ENCODE measurements at regions not wholly inside any gene's neighbourhood (a gene's known extent, or its start where the extent isn't known, plus 50 kb on each side); places are given as distances from the start of the nearest gene placed in this dataset.

DNA sequence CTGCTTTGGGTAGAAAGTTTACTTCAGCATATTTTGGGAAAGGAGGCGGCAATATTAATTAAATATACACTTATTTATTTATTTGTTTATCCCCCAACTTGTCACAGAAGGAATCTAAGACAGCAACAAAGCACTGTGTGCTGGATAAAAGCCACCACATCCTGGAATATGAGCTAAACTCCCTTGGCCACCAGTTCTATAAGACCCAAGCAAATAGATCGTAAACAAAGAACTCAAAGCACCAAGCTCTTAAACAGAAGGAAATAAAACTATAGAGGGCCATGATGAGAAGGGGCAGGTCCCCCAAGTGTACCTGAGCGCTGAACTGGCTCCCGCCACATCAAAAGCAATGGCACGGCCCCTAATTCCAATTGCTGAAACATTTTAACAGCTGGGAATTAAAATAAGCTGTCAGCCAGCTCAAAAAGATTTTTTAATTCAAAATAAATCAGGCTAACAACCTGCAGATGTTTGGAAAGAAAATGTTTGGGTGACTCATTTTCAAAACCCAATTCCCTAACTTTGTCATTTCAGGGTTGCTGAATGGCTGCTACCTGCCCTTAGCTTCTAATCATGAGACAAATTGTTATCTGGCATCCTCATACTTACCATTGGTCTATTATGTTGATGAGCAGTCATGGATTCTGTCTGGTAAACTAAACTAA is 127.1 kb downstream of the SLC30A10 start:
- DNase-seq (ENCODE audit: low spot score), result no peak

DNA sequence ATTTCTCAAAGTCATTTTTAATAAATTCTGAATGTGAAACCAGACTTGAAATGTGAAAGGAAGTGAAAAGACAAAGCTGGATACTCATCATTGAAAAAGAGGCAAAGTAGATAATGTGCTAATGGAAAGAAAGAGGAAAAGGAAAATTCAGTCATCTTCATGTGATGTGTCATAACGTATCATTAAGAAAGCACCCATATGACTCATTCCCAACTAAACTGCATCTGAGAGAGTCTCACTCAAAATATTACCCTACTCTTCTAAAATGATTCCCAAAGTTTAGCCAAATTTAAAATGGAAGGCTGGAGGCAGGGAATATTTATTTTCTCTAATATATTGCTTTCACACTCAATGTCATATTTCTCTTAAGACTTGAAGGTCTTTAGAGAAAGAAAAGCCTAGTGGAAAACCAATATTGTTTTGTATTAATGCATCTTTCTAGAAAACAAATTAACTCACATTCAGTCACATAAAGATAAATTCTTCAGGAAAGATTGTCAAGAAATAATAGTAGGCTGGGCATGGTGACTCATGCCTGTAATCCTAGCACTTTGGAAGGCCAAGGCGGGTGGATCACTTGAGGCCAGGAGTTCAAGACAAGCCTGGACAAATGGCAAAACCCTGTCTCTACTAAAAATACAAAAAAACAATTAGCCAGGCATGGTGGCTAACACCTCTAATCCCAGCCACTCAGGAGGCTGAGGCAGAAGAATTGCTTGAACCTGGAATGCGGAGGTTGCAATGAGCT is 129.9 kb downstream of the SLC30A10 start:
- DNase-seq (ENCODE audit: low spot score), result no peak

DNA sequence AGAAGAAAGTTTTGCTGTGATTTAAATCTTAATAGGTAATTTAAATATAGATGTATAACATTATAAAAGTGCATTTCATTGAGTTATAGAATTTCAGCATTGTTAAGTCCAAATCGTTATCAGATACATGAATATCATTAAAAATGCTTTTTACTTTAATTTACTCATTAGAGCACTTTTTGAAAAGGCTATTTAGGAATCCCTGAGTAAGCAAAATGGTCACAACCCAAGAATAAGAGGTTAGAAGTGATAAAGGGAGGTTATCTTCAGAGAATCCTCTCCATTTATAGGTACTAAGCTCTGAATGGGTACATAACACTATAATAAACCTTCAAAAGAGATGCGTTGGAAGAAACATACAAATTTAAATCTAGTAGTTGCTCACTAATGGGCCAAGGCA is 130.7 kb downstream of the SLC30A10 start:
- DNase-seq (ENCODE audit: low spot score), result no peak

DNA sequence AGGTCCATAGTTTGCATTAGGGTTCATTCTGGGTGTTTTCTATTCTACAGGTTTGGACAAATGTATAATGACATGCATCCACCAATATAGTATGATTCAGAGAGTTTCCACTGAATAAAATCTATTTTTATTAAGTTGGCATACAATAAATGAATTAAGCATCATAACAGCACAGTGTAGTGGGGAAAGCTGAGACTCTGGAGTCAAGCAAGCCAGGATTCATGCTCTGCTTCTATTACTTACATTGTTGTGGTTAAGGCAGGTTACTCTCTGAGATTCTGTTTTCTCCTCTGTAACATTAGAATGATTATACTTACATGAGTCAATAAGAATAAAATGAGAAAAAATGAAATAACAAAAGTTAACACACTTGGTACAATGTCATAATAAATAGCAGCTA is 131.3 kb downstream of the SLC30A10 start:
- DNase-seq (ENCODE audit: low spot score), result no peak

DNA sequence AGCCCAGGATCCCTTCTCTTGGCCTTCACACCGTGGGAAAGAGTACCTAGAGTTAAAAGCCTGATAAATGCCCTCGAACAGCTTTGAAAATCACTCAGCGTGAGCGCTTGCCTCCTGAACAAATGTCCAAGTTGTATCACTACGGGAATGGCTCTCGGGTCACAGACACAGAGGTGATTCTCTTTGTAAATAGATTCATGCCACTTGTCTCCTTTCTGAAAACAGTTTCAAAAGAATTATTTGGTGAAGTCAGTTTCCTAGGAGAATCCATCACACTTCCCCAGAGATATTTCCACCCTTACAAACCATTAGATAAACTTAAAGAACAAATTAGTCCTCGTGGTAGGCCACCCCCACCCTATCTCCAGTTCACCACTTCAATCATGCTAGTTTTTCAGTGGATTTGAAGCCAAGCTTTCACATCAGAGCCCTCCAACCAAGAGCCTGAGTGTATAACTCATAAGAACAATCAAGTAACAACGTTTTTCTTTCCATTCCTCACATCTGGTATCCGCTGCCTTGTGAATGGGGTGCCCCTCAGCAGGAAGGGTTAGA is 132.9 kb downstream of the SLC30A10 start:
- DNase-seq (ENCODE audit: low spot score), result no peak

DNA sequence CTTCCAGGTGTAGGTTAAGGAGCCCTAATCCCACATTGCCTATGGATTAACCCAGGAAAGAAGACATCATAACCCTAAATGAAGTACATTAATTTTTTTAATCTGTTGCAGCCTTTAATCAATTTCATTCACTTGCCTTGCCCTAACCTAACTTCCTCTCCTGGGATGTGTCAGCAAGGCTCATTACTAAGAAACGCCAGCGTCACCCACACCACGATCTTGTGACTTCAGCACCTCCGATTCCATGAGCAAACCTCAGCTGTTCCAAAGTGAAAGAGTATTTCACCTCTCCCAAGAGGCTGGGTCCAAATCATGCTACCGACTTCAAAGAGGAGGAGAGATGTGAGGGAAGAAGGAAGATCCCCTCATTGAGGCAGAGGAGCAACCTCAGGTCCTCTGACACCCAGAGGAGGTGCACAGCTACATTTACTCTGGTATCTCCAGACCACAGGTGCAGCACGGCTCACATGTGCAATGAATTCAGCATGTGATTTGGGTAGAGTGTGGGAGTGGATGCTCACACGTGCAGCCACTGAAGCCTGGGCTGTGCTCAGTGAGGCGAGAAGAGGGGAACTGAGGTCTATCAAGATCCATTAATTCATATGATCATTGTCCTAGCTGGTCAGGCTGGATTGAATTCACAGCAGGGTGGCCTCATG is 134.1 kb downstream of the SLC30A10 start:
- no peak for DNase-seq (ENCODE audit: low spot score)

DNA sequence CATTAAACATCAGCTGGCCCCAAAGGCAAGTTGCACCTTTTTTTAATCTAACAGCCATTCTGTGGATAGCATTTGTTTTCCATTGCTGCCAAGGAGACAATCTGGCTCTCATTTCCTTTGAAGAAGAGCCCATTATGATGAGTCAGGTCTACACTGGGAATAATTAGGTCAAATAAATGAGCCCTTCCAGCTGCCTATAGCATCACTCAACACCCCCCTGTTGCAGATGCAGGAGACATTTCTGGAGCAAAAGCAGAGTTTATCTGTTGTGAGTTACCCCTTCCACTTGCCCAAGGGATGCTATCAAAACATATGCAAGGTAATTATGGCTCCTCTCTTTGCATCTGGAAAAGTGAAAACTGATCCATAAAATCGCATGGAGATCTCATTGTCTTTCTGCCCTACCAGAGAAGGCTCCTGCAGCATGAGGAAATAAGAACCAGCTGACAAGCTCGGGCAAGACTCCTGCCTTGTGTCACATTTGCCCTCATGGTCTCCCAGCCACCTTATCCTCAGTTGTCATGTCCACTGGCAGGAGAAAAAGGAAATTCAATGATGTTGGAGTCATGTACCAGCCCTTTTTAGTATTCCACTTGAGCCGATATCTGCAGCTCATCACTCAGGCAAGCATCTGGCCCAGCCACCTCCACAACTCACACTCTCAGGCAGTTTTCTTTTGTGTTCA is 135.9 kb downstream of the SLC30A10 start:
- no peak for DNase-seq (ENCODE audit: low spot score)

DNA sequence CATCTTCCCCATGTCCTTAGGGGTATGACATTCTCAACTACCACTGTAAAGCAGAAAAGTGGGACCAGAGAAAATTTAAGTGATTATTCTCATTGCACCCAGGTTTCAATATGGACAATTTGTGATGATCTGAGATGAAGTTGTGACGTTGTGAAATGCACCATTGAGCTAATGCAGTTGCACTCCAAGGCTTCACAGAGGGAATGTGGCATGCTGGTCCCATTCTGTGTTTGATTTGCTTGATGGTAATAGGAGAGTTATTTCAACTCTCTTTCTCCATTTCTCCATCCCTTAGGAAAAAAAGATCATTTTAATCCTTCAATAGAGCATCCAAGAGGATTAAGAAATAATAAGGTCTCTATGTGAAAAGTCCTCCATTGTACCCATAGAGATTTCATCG is 136.6 kb downstream of the SLC30A10 start:
- DNase-seq (ENCODE audit: low spot score), result no peak

DNA sequence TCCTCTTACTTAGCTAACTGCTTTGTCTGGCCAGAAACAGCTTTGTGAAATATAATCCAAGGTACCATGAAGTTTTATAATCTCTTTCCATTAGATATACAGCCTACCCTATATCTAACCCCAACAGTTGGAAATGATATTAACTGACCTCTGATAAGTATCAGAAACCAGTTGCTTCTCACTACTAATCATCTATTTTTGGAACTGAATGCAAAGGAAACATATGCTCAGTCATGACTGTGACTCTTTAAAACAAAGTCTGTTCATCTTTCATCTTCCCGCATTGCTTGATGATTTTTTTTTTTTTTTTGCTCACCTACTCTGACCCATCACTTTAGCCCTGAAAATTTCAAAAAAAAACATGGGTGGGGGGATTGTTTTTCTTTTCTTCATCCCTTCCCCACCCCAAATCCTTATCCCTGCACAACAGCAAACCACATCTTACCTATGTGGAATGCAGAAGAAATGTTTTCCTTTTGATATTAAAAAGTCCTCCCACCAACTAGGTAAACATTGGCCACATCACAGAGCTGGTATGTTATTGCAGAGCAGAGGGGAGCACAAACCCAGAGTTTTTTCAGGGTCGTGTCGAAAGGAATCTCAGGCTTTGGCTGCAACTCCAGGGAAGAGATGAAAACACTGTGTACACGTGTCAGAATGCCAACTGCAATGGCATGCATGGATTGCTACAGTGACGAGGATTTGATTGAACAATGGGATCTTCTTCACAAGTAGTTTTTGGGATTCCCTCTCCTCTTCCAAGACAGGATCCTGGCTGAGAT is 137.3 kb downstream of the SLC30A10 start:
- no peak for DNase-seq (ENCODE audit: low spot score)

DNA sequence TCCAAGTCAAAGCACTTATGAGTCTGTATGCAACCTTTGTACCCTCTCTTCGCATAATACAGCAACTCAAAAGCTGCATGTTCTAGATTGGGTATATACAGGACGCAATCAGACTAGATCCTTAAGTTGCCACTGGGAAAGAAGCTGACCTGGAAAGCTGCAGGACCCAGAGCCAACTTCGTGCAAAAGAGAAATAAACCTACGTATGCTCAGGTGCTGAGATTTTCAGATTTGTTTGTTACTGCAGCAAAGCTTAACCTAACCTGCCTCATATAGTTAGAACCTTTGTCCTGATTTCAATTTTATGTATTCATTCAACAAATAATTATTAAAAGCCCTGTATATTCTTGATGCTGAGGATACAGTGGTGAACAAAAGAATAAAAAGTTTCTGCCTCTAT is 139.7 kb downstream of the SLC30A10 start:
- DNase-seq (ENCODE audit: low spot score), result no peak

DNA sequence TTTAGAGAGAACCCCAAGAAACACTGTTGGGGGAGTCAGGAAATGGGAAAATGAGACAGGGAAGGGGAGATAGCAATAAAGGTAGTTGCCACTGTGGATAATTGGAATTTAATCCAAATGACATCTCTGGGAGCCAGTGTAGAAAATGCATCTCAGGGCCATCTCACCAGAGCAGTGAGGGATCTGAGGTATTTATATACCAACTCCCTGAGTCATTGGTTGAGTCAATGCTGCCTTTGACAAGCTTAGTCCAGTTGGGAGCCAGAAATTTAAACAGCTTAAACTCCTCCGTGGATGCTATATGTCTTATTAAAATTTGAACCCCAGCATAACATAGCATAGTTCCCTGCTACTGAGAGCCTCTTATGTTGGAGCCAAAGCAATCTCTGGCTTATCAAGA is 140.3 kb downstream of the SLC30A10 start:
- no peak for DNase-seq (ENCODE audit: low spot score)

DNA sequence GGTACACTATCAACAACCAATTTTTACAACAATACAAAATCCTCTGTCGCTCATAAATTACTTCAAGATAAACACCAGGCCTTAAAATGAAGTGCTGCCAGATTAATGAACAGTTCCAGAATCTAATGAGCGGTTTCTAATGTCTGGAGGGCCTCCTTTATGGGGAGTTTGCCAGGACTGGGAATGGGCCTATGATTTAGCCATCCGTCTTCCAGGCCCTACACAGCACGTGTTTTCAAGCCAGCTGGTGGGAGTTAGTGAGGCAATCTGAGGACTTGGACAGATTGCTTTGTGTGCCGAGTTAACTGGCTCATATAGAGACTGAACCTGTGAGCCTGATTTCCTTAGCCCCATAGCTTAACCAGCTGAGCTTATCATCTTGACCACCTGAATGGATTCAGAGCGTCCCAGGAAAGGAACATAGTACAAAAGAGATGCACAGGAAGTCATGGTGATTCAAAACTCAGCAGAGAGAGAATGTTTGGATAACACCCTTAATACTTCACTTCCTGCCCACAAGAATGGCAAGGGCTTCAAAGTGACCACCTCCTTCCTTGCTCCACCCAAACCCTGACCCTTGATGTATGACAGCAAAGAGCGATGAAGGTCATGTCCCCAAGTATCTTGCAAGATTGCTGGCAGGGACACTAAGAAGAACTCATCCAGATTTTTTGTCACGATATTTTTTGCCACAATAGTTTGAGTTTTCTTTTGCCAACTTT is 143.5 kb downstream of the SLC30A10 start:
- DNase-seq (ENCODE audit: low spot score), result no peak

DNA sequence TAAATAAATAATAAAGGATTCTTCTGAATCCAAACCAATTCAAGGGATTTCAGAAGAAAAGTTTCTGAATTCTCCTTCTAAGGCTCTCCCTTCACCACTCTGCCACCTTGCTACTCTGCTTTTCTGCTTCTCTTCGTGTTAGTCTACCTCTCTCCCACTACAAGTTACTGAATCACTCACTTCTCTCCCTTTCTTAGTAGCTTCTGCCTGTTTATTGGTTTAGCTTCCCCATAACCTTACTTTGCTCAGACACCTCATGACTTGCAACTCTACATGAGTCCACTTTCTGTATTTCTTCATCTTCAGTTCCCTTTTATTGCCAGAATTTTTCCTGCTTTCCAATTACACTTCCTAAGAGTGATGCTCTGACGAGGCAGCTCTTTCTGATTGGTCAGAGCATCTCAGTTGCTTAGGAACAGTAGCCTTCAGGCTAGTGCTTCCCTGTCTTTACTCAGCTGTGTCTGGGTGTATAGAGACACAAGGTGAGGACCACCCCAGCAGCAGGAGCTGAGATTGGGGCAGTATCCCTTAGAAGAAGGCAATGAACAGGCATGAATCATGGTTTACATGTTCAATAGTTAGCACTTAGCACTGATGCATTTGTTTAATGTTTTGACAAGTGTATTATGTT is 144.6 kb downstream of the SLC30A10 start:
- DNase-seq (ENCODE audit: low spot score), result no peak

DNA sequence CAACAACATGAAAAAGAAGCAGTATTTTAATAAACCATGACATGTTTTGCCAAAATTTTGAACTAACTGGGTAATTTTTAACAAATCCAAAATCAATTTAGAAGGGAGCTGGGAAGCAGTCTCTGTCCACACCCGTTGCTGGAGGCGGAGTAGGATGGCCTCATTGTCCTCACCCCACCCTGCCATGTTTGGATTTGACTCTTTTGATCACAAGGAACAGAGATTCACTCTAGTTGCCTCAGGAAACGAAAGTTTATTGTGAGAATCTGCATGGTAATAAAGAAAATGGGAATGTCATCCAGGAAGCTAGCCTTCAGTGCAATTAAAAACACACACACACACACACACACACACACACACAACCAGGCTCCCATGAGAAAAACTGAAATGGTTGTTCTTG is 145.4 kb downstream of the SLC30A10 start:
- no peak for DNase-seq (ENCODE audit: low spot score)

DNA sequence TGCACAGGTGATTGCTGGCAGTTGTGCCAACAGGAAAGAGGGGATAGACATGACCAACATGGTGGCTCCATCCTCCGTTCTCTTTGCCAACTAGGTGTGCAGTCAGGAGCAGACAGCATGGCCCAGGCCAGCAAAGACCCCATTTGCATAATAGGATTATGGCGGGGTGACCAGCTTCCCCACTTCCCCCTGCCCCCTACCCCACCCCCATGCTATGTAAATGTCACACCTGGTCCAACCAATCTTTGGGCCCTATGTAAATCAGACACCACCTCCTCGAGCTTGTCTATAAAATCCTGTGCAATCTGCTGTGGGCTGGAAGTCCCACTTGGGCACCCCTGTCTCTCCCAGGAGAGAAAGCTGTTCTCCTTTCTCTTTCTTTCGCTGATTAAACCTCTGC is 146.0 kb downstream of the SLC30A10 start:
- DNase-seq (ENCODE audit: low spot score), result no peak

DNA sequence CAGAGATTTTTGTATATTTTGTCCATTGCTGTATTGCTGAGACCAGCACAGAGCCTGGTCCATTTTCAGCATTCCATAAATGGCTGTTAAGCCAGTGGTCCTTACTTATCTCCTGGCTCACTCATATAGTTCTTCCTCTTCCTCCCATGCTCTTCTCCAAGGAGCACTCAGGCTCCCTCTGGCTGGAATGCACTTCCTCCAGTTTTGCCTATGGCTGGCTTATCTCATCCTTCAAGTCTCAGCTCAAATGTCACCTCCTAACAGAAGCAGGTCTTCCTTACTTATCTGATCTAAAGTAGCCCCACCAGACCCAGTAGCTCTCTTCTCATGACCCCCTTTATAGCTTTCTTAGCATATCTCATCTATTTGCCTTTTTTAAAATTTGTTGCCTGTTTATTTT is 146.9 kb downstream of the SLC30A10 start:
- DNase-seq (ENCODE audit: low spot score), result no peak

DNA sequence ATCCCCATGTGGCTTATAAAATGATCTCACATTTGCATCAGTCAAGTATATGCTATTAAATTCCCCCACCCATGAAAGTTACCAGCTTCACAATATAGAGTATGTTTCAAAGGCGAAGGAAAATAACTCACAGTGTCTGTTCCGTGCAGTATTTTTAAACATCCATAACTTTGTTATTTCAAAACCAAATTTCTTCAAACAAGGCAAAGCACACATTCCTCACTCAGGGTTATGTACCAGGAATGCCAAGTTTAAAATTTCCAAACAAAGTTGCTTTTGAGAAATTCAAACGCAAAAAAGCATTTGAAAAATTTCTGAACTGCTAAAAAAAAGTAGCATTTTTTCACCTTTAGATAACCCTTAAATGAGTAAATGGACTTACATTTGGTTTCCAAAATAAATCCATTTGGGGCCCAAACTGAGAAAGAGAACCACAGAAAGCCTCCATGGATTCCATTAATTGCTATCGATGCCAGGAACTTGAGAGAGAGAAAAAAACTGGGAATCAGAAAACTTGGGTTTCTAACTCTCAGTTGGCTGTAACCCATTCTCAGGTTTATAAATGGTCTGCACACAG is 149.5 kb downstream of the SLC30A10 start:
- no peak for DNase-seq (ENCODE audit: low spot score)

DNA sequence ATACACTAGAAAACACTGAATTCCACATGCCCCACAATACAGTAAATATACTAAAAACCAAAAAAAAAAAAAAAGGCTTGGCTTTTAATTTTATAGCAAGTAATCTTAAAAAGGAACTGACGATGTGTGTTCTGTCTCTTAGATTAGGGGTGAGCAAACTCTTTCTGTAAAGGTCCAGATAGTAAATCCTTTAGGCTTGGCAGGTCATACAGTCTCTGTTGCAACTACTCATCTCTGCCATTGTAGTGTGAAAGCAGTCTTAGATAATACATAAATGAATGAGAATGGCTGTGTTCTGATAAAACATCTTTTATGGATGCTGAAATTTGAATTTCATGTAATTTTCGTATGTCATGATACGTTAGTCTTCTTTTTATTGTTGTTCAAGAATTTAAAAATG is 150.2 kb downstream of the SLC30A10 start:
- DNase-seq (ENCODE audit: low spot score), result no peak

DNA sequence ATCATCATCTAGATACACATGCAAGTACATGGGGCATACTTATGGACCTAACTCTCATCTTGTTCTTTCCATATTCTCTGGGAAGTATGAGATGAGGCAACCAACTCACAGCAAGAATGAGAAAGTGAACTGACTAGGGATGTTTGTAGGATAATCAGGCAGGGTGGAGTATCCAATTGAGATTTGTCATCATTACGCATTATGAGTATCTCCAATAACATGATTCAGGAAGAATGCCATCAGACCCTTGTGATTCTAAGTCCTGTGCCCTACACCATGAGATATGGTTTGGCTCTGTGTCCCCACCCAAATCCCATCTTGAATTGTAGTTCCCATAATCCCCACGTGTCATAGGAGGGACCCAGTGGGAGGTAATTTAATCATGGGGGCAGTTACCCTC is 154.0 kb downstream of the SLC30A10 start:
- no peak for DNase-seq (ENCODE audit: low spot score)

DNA sequence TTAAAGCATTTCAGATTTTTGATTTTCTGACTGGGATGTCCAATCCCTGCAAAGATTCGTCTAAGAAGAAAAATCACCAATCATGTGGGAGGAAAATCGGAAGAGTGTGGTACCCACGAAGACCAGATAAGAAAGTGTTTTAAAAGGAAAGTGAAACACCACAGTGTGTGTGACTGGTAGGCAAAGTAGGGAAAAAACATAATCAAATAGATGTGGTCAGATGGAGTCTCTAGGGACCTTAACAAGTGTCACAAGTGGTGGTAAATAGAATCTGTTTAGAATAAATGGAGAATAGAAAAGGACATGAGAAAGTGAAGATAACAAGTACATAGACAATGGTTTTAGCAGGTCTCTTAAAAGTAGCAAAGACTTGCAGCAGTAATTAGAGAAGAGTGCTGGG is 154.6 kb downstream of the SLC30A10 start:
- peak; percentile 15 for DNase-seq (ENCODE audit: low spot score)

All from germinal center (tissue), 1 donor.